ENCODE measurements at regions not wholly inside any gene's neighbourhood (a gene's known extent, or its start where the extent isn't known, plus 50 kb on each side); places are given as distances from the start of the nearest gene placed in this dataset.

DNA sequence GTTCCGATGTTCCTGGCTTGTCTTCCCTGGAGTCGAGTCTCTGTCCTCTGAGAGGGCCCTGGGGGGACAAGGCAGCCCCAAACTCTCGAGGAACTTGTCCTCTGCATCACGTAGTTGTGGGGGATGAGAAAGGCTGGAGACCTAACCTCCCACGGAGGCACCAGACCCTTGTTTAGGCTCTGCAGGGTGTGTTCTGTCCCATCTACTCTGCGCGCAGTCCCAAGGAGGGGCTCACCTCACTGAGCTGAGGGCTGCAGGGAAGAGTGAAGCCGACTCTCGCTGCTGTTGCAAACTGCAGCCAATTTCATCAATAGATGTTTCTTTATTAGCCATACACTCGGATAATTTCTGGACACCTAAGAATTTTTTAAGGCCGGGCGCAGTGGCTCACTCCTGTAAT lies 186.7 kb upstream of the ADARB2 start:
- intact Hi-C loops (cut with micrococcal nuclease): no loop called here

GRCh38 chr10:1923586-1923985 lies 186.3 kb upstream of the ADARB2 start:
- intact Hi-C loops (cut with micrococcal nuclease): no loop called here

- intact Hi-C loops (cut with micrococcal nuclease): loop anchor here (1.0 kb wide), 1 partner anchor 17 kb away; no protein-coding TSS in a partner anchor
These were observed 183.6 kb upstream of the ADARB2 start for GRCh38 chr10:1920941-1921340.

GRCh38 chr10:1920127-1920526 lies 182.8 kb upstream of the ADARB2 start:
- intact Hi-C loops (cut with micrococcal nuclease): loop anchor here (1.0 kb wide), 1 partner anchor 18 kb away; no protein-coding TSS in a partner anchor

GRCh38 chr10:1911771-1912170 lies 174.4 kb upstream of the ADARB2 start:
- intact Hi-C loops (cut with micrococcal nuclease): no loop called here

- intact Hi-C loops (cut with micrococcal nuclease): no loop called here
These were observed 166.7 kb upstream of the ADARB2 start for GRCh38 chr10:1903982-1904381.

GRCh38 chr10:1896153-1896552 lies 158.8 kb upstream of the ADARB2 start:
- intact Hi-C loops (cut with micrococcal nuclease): no loop called here

DNA sequence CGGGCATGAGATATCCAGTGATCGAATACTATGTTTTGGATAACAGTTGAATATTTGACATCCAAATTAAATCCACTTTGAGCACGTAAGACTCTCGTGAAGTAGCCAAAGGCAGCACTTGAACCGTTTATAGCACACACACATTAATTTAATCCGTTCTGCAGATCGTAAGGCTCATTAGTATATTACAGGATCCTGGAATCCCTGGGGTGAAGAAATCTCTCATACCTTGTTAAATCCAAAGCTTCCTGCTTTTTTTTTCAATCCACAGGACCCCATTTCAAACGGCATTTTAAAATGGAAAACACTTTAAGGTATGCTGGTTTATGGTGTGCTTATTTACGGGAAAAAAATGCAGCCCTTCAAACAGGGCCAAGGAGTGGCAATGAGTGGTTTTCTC lies 158.4 kb upstream of the ADARB2 start:
- intact Hi-C loops (cut with micrococcal nuclease): no loop called here

DNA sequence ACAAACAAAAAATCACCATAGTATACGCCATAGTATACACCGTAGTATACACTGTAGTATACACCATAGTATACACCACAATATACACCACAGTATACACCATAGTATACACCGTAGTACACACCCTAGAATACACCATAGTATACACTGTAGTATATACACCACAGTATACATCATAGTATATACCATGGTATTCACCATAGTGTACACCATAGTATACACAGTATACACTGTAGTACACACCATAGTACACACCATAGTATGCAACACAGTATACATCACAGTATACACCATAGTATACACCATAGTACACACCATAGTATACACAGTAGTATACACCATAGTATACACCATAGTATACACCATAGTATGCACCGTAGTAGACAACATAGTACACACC lies 157.6 kb upstream of the ADARB2 start:
- intact Hi-C loops (cut with micrococcal nuclease): no loop called here

DNA sequence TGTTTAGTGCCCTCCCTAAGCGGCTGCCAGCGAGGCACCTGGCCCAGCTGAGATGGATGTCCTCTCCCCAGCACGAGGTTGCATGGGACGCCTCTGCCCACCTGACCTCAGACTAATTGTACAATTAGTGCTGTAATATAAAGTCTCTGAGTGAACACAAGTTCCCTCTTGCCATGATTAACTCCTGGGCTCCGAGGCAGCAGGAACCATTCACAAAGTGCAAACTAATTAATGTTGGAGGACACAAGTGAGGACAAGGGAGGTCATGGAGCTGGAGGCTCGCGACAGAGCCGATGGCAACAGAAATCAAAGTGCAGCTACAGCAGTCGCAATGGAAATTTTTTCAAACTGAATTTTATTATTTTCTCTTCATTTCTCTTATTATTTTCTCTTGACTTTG lies 156.6 kb upstream of the ADARB2 start:
- intact Hi-C loops (cut with micrococcal nuclease): no loop called here

- intact Hi-C loops (cut with micrococcal nuclease): no loop called here
These were observed 148.7 kb upstream of the ADARB2 start for GRCh38 chr10:1886039-1886438.

DNA sequence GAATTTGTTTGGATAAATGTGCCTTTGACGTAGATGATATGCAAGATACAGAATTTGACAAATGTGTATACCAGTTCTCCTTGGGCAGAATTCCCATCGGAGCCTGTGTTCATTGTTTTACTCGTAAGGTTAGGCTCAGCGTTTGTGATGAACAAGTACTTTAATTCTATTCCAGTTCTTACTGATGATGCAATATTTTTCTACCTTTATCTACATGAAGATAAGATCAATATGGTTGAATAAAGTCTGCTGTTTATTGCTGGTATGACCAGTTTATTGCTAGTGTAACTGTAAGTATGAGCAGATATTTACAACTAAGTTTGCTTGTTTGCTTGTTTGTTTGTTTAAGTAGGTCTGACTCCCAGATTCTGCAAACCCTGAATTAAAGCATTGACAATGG lies 145.4 kb upstream of the ADARB2 start:
- intact Hi-C loops (cut with micrococcal nuclease): no loop called here

- intact Hi-C loops (cut with micrococcal nuclease): no loop called here
These were observed 144.9 kb upstream of the ADARB2 start for GRCh38 chr10:1882180-1882579.

- intact Hi-C loops (cut with micrococcal nuclease): no loop called here
These were observed 144.3 kb upstream of the ADARB2 start for GRCh38 chr10:1881636-1882035.

DNA sequence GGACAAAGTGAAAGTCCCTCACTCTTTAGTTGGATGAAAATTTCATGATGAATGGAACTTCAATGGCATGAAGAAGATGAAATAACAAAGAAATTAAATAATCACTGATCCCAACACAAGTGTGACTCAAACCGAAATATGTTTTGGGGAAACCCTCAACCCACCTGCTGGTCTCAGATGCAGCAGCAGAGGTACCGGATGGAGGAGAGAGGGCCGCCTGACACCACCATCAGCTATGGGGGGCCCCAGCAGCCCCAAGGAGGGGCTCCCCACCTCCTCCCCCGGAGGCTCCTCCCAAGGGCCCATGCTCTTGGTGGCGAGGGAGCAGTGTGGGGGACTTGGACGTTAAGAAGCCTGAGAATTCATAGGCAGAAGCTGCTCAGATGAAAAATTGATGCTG lies 137.2 kb upstream of the ADARB2 start:
- intact Hi-C loops (cut with micrococcal nuclease): no loop called here

DNA sequence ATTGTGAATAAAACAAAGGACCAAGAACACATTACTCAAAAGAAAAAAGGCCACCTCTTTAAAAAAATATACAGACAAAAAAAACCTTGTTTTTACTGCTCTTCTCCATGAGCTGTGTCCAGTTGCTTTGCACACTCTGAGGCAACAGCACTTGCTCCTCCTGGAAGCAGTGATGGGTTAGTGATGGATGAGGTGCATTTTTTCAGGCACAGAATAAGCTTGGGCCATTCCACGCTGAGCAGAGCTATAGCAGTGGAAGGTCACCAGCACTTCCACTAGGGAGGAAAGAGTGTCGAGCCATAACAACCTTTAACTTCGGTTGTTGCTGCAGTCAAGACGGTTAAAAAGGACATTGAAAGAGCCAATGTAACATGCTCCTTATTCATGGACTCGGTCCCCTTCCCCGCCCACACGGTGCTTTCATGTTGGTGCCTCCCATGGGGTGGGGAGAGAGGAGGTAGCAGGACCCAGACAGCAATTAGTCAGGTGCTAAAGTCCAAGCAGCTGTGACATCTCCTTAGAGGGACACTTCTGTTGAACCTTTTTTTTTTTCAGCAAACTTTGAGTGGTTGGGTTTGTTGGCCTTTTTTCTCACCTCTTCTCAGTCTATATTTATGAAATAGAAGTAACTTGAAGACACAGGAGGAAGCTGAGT lies 136.5 kb upstream of the ADARB2 start:
- intact Hi-C loops (cut with micrococcal nuclease): no loop called here

DNA sequence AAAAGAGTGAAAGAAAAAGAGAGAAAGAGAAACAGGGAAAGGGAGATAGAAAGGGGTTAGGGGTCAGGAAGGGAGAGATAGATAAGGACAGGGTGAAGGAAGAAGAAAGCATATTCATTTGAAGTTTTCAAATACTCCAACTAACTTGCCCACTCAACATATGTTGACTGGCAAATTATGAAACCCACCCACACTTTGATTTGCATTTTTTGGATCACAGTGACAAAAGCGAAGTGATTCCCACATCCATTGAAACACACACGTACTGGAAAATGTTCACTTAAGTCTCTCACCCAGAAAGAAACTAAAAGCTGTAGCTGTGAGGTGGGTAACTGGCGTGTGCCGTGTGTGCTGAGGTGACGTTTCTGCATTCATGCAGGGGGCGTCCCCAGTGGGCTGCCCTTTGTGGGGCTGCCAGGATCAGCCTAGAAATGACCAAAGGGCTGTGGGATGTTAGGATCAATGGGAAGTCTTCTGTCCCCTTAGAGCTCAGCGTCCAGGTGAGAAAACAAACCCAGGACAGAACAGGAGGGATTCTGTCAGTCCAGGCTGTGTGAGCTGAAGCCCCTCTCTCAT lies 134.9 kb upstream of the ADARB2 start:
- intact Hi-C loops (cut with micrococcal nuclease): no loop called here

GRCh38 chr10:1870491-1870890 lies 133.2 kb upstream of the ADARB2 start:
- intact Hi-C loops (cut with micrococcal nuclease): no loop called here

GRCh38 chr10:1869861-1870260 lies 132.5 kb upstream of the ADARB2 start:
- intact Hi-C loops (cut with micrococcal nuclease): no loop called here

DNA sequence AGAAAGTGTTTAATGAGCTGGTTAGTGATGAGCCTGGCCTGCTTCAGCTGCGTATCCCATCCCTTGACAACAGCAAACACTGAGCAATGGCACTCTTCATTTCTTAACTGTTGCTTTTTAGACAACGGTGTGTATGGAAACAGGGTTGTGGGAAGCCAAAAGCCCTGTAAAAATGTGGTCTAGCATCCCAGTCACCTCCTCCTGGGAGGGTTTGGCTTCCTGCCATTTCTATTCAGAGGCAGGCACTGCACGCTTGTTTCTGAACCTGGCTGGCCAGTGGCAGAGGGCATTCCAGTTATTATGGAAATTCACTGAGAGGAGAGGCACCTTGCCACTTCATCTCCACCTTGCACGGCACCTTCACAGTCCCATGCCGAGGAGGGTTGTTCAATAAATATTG lies 123.0 kb upstream of the ADARB2 start:
- intact Hi-C loops (cut with micrococcal nuclease): no loop called here

- intact Hi-C loops (cut with micrococcal nuclease): no loop called here
These were observed 121.2 kb upstream of the ADARB2 start for GRCh38 chr10:1858547-1858946.

DNA sequence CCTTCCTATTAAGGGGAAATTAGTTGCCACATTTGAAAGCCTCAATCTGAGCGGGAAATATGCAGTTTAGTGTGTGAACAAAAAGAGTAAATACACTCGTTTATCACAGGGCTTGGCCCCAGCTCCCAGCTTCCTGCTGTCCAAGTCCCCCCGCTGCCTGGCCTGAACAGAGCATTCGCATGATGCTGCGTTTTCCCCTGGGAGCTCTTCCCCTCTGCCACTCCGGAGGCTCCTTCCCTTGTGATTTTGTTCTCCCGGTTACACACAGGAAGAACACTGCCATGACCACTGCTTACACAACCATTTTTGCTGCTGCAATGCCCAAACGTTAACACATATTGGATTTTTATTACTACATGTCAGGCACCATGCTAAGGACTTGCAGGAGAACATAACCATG lies 120.7 kb upstream of the ADARB2 start:
- intact Hi-C loops (cut with micrococcal nuclease): no loop called here

- intact Hi-C loops (cut with micrococcal nuclease): no loop called here
These were observed 118.6 kb upstream of the ADARB2 start for GRCh38 chr10:1855911-1856310.

Data from T-helper 1 cell treated with Interleukin-12 subunit alpha and Interleukin-12 subunit beta and Interleukin-4 antibody, amounts not matched to agents 30 ng/mL and 1 ng/mL, for 36 hours (primary cell).